GM19239 (cell line): ENCODE measurements at regions not wholly inside any gene's neighbourhood (a gene's known extent, or its start where the extent isn't known, plus 50 kb on each side); places are given as distances from the start of the nearest gene placed in this dataset.
A peak's percentile ranks its signal among the peaks of the same experiment; 100 is the strongest.

ENCODE experiments used
- DNase-seq: peaks from one replicate; pipeline ENCODE4 v3.0.0; 2011; ENCODE audit warnings: low spot score; ENCODE audit not compliant: insufficient read length
- FAIRE-seq: peaks from 2 replicates; lab custom pipeline; 2011; peaks lifted over from hg19 to GRCh38; lab: Jason Lieb, UNC

DNA sequence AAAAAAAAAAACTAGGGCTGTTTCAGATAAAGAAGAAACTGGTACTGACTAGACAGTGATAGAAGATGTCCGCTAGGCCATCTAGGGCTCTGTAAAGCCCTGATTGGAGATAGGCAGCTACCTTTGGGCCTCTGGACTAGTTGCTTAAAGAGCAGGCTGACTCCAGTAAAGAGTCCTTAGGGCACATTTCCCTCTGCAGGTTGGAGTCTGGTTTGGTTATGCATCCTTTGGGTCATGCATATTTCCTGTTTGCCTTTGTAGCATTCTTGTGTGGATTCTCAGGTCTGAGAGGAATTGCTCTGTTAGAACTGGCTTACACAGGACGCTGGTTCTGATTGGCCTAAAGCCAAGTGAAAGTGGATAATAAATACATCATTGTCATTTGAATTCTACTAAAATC lies 165.5 kb upstream of the LRRN1 start:
- FAIRE-seq, result no peak
- no peak for DNase-seq

DNA sequence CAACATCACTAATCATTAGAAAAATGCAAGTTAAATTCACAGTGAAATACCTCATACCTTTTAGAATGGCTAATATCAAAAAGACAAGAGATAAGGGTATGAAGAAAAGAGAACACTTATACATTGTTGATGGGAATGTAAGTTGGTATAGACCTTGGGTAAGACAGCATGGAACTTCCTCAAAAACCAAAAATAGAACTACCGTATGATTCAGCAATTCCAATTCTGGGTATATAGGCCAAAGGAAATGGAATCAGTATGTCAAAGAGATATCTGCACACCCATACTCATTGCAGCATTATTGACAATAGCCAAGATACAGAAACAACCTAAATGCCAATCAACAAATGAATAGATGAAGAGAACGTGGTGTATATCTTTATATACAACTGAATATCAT lies 166.8 kb upstream of the LRRN1 start:
- no peak for FAIRE-seq
- DNase-seq, result no peak

DNA sequence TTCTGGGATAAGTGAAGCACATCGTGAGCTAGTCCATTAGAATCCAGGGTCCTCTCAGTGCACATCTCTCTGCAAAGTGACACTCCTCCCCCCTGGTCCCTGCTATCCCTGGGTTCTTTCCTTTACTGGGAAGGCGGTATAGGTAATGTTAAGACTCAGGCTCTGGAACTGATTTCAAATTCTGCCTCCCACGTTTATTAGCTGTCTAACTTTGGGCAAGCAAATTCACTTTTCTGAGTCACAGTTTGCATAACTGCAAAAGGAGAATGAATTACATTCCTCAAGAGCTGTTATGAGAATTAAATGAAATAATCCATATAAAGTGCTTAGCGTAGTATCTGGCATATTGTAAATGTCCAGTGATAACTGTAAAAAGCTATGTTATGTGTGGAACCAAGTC lies 168.1 kb upstream of the LRRN1 start:
- FAIRE-seq (no peak), DNase-seq (no peak)

DNA sequence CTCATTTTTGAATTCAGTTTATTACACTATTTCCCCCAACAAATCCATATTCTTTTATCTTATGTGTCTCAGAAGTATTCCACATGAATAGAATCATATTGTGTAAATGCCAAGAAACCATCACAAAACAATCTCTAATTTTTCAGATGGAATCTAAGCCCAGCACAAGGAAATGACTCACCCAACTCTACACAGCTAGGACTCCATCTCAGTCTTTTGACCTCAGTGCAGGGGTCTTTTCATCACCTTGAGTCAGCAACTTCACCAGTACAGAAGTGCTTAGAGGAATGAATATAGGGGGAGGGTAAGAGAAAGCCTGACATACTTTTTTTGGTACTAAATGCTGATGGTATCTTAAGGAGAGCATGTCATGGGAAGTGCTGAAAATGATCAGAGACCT lies 169.3 kb upstream of the LRRN1 start:
- FAIRE-seq (no peak), DNase-seq (no peak)

DNA sequence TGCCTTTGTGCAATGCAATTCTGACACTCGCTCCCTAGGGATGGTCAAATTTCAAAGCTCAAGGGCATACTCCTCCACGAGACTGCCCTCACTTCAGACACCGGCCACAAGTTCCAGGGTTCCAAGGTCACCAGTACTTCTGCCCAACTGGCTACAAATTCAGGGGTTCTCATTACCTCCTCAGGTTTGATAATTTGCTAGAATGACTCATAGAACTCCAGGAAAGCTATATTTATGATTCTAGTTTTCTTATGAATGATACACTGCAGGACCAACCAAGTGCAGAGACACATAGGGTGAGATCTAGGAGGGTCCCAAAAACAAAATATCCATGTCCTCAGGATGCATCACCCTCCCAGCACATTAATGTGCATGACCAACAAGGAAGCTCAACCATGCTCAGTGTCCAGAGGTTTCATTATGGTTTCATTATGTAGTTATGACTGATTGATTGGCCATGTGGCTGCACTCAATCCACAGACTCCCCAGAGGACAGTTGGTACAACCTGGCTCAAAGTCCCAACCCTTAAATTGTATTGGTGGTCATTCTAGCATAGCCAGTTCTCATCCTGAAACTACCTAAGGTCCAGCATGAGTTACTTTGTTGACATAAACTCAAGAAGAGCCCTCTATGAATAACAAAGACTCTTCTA lies 170.4 kb upstream of the LRRN1 start:
- DNase-seq, result no peak
- no peak for FAIRE-seq

DNA sequence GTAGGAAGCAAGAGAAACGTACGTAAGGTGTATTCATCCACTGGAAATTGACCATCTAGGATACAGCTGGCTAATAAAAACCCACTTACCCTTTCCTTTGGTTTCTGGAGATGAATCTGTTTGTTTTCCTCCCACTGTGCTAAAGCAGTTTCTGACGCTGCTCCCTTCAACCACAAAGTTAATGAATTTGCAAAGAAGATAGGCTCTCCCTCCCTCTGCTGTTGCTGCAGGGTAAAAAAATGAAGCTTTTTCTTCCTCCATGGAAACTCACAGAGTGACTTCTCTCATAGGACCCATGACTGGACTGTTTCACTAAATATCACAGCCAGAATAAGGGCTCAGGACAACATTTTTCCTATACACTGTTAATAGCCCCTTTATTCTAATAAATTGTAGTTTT lies 172.1 kb upstream of the LRRN1 start:
- FAIRE-seq, result peak; percentile 75

DNA sequence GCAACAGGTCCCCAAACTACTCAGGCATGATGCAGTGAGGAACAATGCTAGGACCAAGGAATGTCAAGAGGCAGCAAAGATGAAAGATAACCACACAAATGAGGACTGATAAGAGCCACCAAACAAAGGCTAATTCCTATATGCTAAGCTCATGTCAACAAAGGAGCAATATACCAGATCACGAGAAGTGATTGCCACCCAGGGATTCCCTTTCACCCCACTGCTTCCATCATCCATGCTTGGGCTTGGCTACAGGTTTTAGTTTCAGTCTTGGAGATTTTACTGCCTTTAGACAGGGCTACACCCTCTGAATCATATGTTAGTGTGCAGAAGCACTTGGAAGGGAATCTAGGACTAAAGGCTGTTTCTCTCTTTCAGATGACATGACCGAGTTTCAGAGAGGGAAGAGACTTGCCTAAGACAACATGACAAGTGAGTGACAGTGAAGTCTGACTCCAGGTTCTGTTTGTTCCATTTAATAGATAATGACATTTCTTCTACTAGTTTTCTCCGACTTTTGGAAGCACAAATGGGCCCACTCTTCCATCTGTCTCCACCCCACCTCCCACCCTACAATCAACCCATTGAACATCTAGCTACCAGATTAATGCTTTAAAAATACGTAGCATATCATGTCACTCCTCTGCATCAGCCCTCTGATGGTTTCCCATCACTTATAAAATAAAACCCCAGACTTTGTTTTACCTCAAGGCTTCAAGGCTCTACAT lies 173.5 kb upstream of the LRRN1 start:
- no peak for FAIRE-seq
- DNase-seq, result no peak

More for the DNA sequence above, 172.1 kb upstream of the LRRN1 start:
- no peak for DNase-seq

DNA sequence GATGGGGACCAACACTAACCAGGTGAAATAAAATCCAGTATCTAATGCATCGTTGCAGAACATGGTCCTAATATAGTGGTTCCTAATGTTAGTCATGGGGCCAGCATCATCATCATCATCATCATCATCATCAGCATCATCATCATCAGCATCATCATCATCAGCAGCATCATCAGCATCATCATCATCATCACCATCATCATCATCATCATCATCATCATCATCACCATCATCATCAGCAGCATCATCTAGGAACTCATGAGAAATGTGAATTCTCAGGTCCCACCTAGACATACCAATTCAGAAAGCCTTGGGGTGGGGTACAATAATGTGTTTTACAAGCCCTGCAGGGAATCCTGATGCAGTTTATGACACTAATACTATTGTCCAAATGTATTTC lies 179.4 kb upstream of the LRRN1 start:
- no peak for FAIRE-seq

DNA sequence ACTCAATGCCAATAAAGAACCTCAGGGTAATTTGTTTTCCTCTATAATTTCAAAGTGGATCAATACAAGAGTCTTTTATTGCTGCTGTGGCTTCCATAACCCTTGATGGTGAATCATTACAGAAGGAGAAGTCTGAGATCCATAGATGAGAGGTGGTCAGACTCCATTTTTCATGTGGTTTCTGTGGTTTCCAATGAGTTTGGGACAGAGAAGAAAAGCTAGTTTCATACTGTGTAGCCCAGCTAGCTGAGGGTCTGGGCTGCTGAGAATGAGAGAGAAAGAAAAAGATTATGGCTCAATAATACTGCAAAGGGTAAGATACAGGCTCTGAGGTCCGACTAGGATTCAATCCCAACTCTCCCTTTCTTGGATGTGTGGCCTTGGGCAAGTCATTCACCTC lies 180.6 kb upstream of the LRRN1 start:
- DNase-seq (no peak), FAIRE-seq (no peak)

More for the DNA sequence above, 179.4 kb upstream of the LRRN1 start:
- no peak for DNase-seq

DNA sequence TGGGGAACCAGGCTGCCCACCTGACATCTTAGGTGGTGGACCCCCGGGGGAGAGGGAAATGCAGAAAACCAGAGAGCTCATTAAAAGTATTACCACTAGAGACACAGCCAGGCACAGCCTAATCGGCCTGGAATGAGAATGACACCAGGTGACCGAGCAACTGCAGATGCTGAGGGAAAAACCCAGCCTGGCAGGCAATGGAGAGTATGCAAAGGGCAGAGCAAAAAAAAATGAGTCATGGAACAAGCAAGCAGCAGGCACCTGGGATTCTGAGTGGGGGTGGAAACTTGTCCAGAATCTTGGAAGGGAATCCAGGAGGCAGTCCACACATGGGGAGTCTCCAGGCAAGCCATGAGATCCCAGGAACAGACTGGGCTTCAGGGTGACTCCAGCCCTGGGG lies 183.7 kb upstream of the LRRN1 start:
- DNase-seq, result no peak
- no peak for FAIRE-seq

DNA sequence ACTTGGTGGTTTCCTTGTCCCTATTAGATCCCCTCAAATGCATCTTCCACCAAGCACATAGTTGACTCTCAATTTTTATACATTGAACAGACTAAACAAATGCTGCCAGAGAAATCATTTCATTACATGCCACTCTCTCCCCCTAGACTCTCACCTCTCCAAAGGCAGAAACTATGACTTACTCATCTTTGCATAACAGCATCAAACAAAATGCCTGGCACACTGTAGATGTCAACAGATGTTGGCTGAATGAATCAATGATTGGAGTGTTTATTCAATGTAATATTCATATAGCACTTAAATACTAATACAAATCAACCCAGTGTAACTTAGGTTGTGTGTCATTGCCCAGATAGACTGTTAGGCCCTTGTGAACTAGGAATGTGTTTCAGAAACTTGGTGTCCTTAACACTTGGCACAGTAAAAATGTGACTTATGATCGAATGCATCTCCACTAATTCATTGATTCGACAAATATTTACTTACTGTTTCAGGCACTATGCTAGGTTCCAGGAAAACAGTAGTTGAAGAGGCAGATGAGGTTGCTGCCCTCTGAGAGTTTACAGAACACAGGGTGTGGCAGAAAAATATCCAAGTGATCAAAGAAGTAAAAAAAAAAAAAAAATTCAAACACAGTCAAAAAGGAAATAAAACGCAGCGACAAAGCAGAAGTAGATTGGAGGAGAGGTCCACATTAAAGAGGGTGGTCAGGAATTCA lies 188.5 kb upstream of the LRRN1 start:
- FAIRE-seq, result no peak
- DNase-seq, result no peak

DNA sequence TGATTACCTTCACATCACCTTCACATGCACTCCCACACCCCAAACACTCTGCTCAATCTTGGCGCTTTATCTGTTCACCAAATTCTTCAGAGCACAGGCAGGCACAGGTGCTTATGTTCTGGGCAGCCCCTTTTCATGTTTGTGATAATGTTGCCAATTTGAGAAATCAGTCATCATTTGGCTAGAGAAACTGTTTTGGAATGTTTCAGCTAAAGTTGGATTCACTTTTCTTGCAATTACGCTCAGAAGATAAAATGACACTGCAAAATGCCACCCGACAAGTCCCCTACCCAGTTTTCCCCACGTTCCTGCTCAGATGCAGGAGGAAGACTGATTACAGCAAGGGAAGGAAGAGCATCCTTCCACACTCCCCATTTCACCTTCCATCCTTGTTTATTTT lies 192.9 kb upstream of the LRRN1 start:
- FAIRE-seq (no peak), DNase-seq (no peak)

DNA sequence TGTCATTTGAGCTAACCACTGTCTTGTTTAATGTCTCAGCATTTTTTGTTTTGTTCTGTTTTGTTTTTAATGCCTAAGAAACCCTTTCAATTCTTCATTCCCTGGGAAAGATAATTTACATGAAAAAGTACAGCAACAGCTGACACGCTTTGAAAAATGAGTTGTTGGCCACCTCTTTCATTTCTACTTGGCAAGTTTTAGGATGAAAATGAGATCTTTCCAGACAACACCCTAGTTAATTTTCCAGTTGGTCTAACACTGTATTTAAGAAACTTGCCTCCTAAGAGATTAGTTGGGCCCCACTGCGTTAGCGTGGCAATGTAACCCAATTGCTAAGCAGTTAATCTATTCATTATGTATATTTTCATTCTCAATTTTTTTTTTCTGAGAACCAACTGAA lies 194.0 kb upstream of the LRRN1 start:
- no peak for DNase-seq
- FAIRE-seq, result no peak

DNA sequence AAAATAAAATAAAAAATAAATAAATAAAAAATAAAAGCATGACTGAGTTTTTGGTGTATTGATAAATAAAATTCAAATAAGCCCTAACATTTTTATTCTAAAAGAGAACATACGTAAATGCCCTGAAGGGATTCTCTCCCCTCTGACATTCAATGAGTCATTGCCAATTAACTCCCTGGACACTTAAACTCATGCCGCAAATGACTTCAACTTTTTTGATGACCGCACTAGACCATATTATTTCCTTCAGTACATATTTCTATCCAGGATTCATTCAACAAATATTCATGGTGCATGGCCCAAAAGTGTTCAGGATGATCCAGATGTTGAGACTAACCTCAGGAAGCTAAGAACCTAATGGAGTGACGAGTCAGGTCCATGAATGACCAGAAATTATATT lies 195.9 kb upstream of the LRRN1 start:
- no peak for DNase-seq
- no peak for FAIRE-seq

DNA sequence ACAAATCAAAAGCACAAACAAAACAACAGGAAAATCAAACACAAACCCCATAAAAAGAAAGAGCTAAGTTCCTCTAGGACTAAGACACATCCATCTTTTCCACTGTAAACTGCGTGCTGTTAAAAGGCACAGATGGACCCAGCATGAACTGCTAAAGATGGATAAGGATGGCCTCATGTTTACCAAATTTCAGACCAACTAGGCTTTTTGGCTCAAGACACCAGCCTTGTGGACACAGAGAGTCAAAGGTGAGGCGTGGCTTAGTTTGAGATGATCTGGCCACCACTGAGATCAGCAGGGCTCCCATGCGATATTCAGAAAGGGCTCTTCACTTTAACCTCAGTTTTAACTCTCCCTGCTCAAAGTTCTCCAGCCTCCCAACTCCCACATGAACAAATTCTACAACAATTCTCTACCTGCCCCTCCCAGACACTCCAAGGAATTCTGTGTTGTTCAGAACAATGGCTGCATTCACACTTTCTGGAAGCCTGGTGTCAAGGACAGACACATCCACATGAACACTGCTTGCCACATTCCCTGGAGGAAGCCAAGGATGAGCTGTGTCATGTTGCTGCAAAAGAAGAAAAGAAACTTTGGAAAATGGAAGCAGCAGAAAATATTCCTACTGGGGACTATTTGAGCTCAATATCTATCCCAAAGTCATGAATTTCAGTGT lies 198.4 kb upstream of the LRRN1 start:
- FAIRE-seq (no peak), DNase-seq (no peak)

DNA sequence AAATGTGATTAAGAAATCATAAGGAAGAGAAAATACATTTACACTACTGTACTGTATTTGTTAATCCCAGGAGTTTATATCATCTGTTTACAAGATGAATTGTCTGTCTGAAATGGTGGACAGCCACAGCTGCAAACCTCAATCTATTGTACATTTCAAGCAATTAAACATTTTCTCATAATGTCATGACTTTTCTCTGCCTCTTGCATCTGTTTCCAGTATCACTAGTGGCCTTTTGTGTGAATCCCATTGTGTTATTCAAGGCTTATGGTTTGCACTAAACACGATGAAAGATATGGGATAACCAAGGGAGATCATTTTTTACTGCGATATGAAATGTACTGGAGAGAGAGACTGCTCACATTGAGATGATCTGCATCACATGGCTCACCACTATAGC lies 200.2 kb upstream of the LRRN1 start:
- FAIRE-seq, result no peak
- no peak for DNase-seq

DNA sequence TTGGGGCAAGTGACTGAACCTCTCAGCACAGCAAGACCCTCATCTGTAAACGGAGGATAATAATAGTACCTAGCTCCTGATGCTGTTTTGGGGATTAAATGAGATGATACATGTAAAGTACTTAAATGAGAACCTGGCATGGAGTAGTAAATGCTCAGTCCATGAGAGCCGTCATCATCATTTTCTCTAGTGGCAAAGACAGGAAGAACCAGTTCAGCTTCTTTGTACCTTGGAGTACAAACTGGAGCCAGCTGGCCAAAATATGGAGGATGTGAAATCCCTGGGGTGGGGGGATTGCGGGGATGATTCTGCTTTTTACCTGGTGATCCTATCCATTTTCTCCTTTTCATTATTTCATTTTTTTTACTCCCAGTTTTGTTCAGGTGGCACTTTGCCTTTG lies 204.2 kb upstream of the LRRN1 start:
- DNase-seq, result no peak
- FAIRE-seq, result no peak

DNA sequence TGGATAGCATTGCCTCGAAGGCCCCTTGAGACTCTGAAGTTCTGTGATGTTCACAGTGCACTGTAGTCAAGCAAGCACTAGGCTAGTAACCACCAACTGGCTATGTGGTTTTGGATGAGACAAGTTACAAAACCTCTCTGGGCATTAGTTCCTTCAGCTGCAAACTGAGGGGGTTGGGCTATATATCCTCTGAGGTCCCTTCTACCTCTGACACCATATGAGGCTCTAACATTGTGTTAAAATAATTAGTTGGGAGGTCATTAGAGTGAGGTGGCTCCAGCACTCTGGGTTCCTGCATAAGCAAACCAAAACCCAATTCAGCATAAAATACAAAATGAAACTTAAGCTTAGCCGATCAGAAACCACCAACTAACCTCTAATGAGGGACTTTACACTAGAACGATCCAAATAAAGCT lies 209.5 kb upstream of the LRRN1 start:
- FAIRE-seq, result no peak
- DNase-seq, result peak; percentile 10

DNA sequence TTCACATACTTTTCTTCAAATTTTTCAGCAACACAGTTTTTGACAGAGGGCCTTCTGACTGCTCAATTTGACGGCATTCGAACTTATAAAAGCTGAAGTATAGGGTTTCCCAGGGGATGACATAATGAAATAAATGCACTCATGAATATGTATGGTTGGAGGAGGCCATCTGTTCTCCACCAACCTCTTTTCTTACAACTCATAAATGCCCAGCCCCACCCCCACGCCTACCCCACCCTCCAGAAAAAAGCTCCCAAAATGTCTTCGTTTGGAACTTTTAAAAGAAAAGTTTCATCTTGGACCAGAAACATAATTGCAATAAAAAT lies 211.6 kb upstream of the LRRN1 start:
- DNase-seq, result no peak
- FAIRE-seq, result no peak

DNA sequence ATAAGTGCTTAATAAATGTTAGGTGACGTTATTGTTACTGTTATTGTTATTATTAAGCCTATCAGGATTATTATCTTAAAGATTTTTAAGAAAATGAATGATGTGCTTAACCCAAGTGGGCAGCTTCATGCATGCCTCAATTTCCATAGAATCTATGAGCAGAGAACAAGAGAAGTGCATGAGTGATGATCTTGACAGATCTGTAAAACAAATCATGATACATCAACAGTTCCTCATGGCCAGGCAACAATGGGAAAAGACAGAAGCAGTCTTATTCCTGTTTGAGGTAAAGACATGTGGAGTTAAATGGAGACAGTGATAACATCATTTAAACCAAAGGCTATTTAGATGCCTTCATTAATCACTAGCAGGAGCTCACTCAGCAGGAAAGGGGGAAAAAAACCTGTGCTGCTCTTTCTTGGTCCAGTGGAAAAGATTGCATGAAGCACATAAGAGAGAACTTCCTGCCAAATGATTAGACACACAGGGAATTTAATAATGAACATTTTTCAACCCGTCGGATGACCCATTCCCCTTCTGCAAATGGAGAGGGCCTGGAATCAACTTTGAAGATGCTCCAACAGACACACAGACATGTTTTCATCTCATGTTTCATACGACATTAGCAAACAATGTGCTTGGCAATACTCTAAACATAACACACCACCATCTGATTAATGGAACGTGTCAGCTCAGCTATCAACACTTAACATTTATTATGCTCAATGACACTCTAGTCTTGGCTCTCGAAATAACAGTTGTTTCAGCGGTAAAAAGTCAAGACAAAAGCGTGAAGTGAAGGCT lies 212.2 kb upstream of the LRRN1 start:
- DNase-seq (no peak), FAIRE-seq (no peak)
